IMR-90 (cell line): ENCODE measurements at regions not wholly inside any gene's neighbourhood (a gene's known extent, or its start where the extent isn't known, plus 50 kb on each side); places are given as distances from the start of the nearest gene placed in this dataset.

Source experiments
- ATAC-seq: fragments of 200-7000 bp; cut with Tn5 transposase; 2 replicates; pipeline ENCODE4 v1.9.1; 2020; ENCODE audit warnings: low read depth, mild to moderate bottlenecking, moderate library complexity
- BruUV-seq: library from RNA; stranded (reverse); fragments of 400-500 nt; replicated peaks from 2 replicates; lab custom pipeline; 2021; lab: Mats Ljungman, UMichigan
- CTCF ChIA-PET: fragments of 300-600 bp; formaldehyde crosslinking; extraction: SDS; loops from one replicate; lab custom pipeline; 2021; ENCODE audit warnings: antibody characterized with exemption; lab: Yijun Ruan, JAX
- POLR2A ChIA-PET: fragments of 300-600 bp; sonication (Branson Sonifier 250); formaldehyde crosslinking; loops from one replicate; lab custom pipeline; 2022; ENCODE audit warnings: antibody characterized with exemption; ENCODE audit not compliant: unreplicated experiment; lab: Charles Lee
- DNase-seq: peaks from one replicate; pipeline ENCODE4 v3.0.0; 2013
- H2AFZ ChIP-seq: replicated peaks from 2 replicates; pipeline ENCODE3; 2013; ENCODE audit warnings: low read length, mild to moderate bottlenecking; ENCODE audit not compliant: poor library complexity
- H2AK5ac ChIP-seq: 2 replicates; pipeline ENCODE4 v1.6.1; 2013; ENCODE audit warnings: low read depth, low read length, inconsistent platforms
- H2AK9ac ChIP-seq: replicated peaks from 2 replicates; pipeline ENCODE3; 2013; ENCODE audit warnings: mild to moderate bottlenecking, low read depth, low read length, moderate library complexity; ENCODE audit not compliant: poor library complexity
- H2BK120ac ChIP-seq: 2 replicates; pipeline ENCODE4 v1.6.1; 2013; ENCODE audit warnings: low read depth, low read length, inconsistent platforms
- H2BK15ac ChIP-seq: 3 replicates; pipeline ENCODE4 v1.6.1; 2013; ENCODE audit warnings: low read depth, low read length, inconsistent platforms
- H2BK20ac ChIP-seq: 2 replicates; pipeline ENCODE4 v1.6.1; 2013; ENCODE audit warnings: low read depth, mild to moderate bottlenecking, inconsistent platforms, low read length, moderate library complexity
- H2BK5ac ChIP-seq: 2 replicates; pipeline ENCODE4 v1.6.1; 2013; ENCODE audit warnings: mild to moderate bottlenecking, low read depth, low read length, inconsistent platforms; ENCODE audit not compliant: poor library complexity, severe bottlenecking
- H3K14ac ChIP-seq: replicated peaks from 2 replicates; pipeline ENCODE4 v1.6.1; 2013; ENCODE audit warnings: low read depth, low read length, inconsistent platforms
- H3K18ac ChIP-seq: 2 replicates; pipeline ENCODE4 v1.6.1; 2013; ENCODE audit warnings: low read depth, low read length, control low read depth
- H3K23ac ChIP-seq: 2 replicates; pipeline ENCODE4 v1.6.1; 2013; ENCODE audit warnings: low read depth, low read length, inconsistent platforms
- H3K27ac ChIP-seq: 2 replicates; pipeline ENCODE4 v1.5.1; 2013; ENCODE audit warnings: mild to moderate bottlenecking, control low read depth, low read length; ENCODE audit not compliant: insufficient read depth
- H3K27me3 ChIP-seq: 2 replicates; pipeline ENCODE4 v1.6.1; 2013; ENCODE audit warnings: low read length; ENCODE audit not compliant: control insufficient read depth, insufficient read depth
- H3K36me3 ChIP-seq: 2 replicates; pipeline ENCODE4 v1.6.1; 2013; ENCODE audit warnings: low read length, mixed read lengths; ENCODE audit not compliant: control insufficient read depth, insufficient read depth
- H3K4ac ChIP-seq: 2 replicates; pipeline ENCODE4 v1.6.1; 2013; ENCODE audit warnings: low read depth, low read length, inconsistent platforms
- H3K4me1 ChIP-seq: 2 replicates; pipeline ENCODE4 v1.6.1; 2013; ENCODE audit warnings: low read length, mixed read lengths; ENCODE audit not compliant: control insufficient read depth, insufficient read depth
- H3K4me2 ChIP-seq: 2 replicates; pipeline ENCODE4 v1.6.1; 2013; ENCODE audit warnings: low read depth, mild to moderate bottlenecking, control low read depth, low read length, moderate library complexity
- H3K4me3 ChIP-seq: 2 replicates; pipeline ENCODE4 v1.5.1; 2013; ENCODE audit warnings: low read depth, mild to moderate bottlenecking, control low read depth, low read length, moderate library complexity; ENCODE audit not compliant: insufficient read depth
- H3K56ac ChIP-seq: 2 replicates; pipeline ENCODE4 v1.6.1; 2013; ENCODE audit warnings: low read length, inconsistent platforms; ENCODE audit not compliant: insufficient read depth; ENCODE audit errors: extremely low read depth
- H3K79me1 ChIP-seq, 2 experiments: 2 replicates each; pipeline ENCODE4 v1.6.1; 2013; ENCODE audit warnings: low read length in 2 of 2, inconsistent platforms in 1 of 2, low read depth in 1 of 2
- H3K9ac ChIP-seq: 2 replicates; pipeline ENCODE4 v1.6.1; 2013; ENCODE audit warnings: low read depth, low read length, control low read depth
- H3K9me1 ChIP-seq: 2 replicates; pipeline ENCODE4 v1.6.1; 2013; ENCODE audit warnings: low read length, inconsistent platforms; ENCODE audit not compliant: insufficient read depth
- H3K9me3 ChIP-seq: 2 replicates; pipeline ENCODE4 v1.6.1; 2013; ENCODE audit warnings: low read length; ENCODE audit not compliant: control insufficient read depth, insufficient read depth
- H4K20me1 ChIP-seq: 2 replicates; pipeline ENCODE4 v1.6.1; 2013; ENCODE audit warnings: low read length, inconsistent platforms; ENCODE audit not compliant: insufficient read depth
- H4K5ac ChIP-seq: 2 replicates; pipeline ENCODE4 v1.6.1; 2013; ENCODE audit warnings: mild to moderate bottlenecking, low read depth, low read length, control low read depth
- H4K8ac ChIP-seq, 2 experiments: 2 replicates each; pipeline ENCODE4 v1.6.1; 2013; ENCODE audit warnings: low read depth in 2 of 2, low read length in 2 of 2, control low read depth in 1 of 2, inconsistent platforms in 1 of 2
- H4K91ac ChIP-seq: 2 replicates; pipeline ENCODE4 v1.6.1; 2013; ENCODE audit warnings: low read depth, low read length, inconsistent platforms; ENCODE audit not compliant: insufficient read depth
- BHLHE40 ChIP-seq: fragments of 150-350 bp; IDR thresholded peaks from 2 replicates; pipeline ENCODE4 v1.6.1; 2016; ENCODE audit warnings: mild to moderate bottlenecking, low read depth, low read length
- CEBPB ChIP-seq: IDR thresholded peaks from 2 replicates; pipeline ENCODE4 v1.6.1; 2012; ENCODE audit warnings: low read depth, low read length, improper control_type of control experiment
- CHD1 ChIP-seq: IDR thresholded peaks from 2 replicates; pipeline ENCODE4 v1.6.1; 2012; ENCODE audit warnings: low read depth, low read length, improper control_type of control experiment
- FOS ChIP-seq: fragments of 150-350 bp; IDR thresholded peaks from 2 replicates; pipeline ENCODE4 v1.6.1; 2016; ENCODE audit warnings: low read depth, low read length
- MAFK ChIP-seq: IDR thresholded peaks from 2 replicates; pipeline ENCODE4 v1.6.1; 2012; ENCODE audit warnings: low read depth, low read length, improper control_type of control experiment
- MAZ ChIP-seq: IDR thresholded peaks from 2 replicates; pipeline ENCODE4 v1.6.1; 2012; ENCODE audit warnings: low read depth, mild to moderate bottlenecking, low read length, improper control_type of control experiment, moderate library complexity, borderline replicate concordance
- MXI1 ChIP-seq: IDR thresholded peaks from 2 replicates; pipeline ENCODE4 v1.6.1; 2012; ENCODE audit warnings: low read depth, mild to moderate bottlenecking, low read length, moderate library complexity, borderline replicate concordance
- NFE2L2 ChIP-seq: fragments of 150-350 bp; IDR thresholded peaks from 2 replicates; pipeline ENCODE4 v1.6.1; 2016; ENCODE audit warnings: low read depth, mild to moderate bottlenecking, low read length
- POLR2A ChIP-seq: IDR thresholded peaks from 2 replicates; pipeline ENCODE4 v1.6.1; 2012; ENCODE audit warnings: mild to moderate bottlenecking, low read depth, low read length
- RAD21 ChIP-seq: IDR thresholded peaks from 2 replicates; pipeline ENCODE4 v1.6.1; 2012; ENCODE audit warnings: low read length, improper control_type of control experiment
- RCOR1 ChIP-seq: IDR thresholded peaks from 2 replicates; pipeline ENCODE4 v1.6.1; 2012; ENCODE audit warnings: mild to moderate bottlenecking, low read length, improper control_type of control experiment; ENCODE audit not compliant: insufficient replicate concordance
- RFX5 ChIP-seq: IDR thresholded peaks from 2 replicates; pipeline ENCODE4 v1.8.0; 2012; ENCODE audit warnings: low read depth, mild to moderate bottlenecking, low read length, moderate library complexity
- SMC3 ChIP-seq: fragments of 150-350 bp; IDR thresholded peaks from 2 replicates; pipeline ENCODE4 v1.6.1; 2016; ENCODE audit warnings: low read depth, mild to moderate bottlenecking, antibody characterized with exemption, low read length, moderate library complexity
- WGBS, 2 experiments: methylation state at CpG; one replicate each; pipeline versions ENCODE4 v1.1.5 to v1.1.7; 2013; ENCODE audit warnings: missing lambda C conversion rate in 2 of 2; ENCODE audit not compliant: insufficient read length in 1 of 2; ENCODE audit errors: extremely low coverage in 2 of 2; 5-methylcytosine and 5-hydroxymethylcytosine counted together
- dilution Hi-C: fragments of 300-500 bp; cut with HindIII; formaldehyde crosslinking; loops from one replicate; pipeline ENCODE4 v1.14.3; 2018; ENCODE audit warnings: low sequenced_read_pairs; ENCODE audit not compliant: unreplicated experiment
- in situ Hi-C: fragments of 300-500 bp; cut with MboI; formaldehyde crosslinking; loops from 3 replicates; pipeline ENCODE4 v1.14.3; 2019; ENCODE audit warnings: low sequenced_read_pairs, inconsistent platforms, mixed read lengths
- intact Hi-C: fragments of 100-400 bp; cut with micrococcal nuclease; formaldehyde crosslinking; loops from 2 replicates; pipeline ENCODE4 v1.10.0; 2022
- TF ChIP-seq, protein P1 (sequence below): fragments of 150-350 bp; IDR thresholded peaks from 2 replicates; pipeline ENCODE4 v1.6.1; 2016; ENCODE audit warnings: low read depth, mild to moderate bottlenecking, low read length, moderate library complexity, borderline replicate concordance
- TF ChIP-seq, protein P2 (sequence below): fragments of 150-350 bp; IDR thresholded peaks from 2 replicates; pipeline ENCODE4 v1.6.1; 2017; ENCODE audit warnings: mild to moderate bottlenecking, antibody characterized with exemption, low read length, low read depth
- TF ChIP-seq, protein P3 (sequence below): conservative IDR thresholded peaks from 2 replicates; pipeline ENCODE4 v1.5.1; 2012; ENCODE audit warnings: mild to moderate bottlenecking, low read depth, low read length, improper control_type of control experiment

DNA sequence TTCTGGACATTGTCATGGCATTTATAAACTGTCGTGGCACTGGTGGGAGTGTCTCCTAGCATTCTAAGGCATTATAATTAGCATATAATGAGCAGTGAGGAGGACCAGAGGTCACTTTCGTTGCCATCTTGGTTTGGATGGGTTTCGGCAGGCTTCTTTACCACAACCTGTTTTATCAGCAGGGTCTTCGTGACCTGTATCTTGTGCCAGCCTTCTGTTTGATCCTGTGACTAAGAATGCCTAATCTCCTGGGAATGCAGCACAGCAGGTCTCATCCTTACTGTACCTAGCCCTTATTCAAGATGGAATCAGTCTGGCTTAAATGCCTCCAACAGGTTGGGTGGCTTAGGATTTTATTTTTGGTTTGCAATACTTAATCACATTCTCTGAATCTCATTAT lies 142.7 kb upstream of the GGTLC1 start:
- no peak for ATAC-seq

More for the DNA sequence above, 142.7 kb upstream of the GGTLC1 start:
- no peaks in the 10 kb centered on the region for H3K36me3 ChIP-seq
- H3K9ac ChIP-seq, result no peak overlapping the region
- intact Hi-C loops, result no loop called here
- TF ChIP-seq RFX5, result no peak
- TF ChIP-seq, protein P1, sequence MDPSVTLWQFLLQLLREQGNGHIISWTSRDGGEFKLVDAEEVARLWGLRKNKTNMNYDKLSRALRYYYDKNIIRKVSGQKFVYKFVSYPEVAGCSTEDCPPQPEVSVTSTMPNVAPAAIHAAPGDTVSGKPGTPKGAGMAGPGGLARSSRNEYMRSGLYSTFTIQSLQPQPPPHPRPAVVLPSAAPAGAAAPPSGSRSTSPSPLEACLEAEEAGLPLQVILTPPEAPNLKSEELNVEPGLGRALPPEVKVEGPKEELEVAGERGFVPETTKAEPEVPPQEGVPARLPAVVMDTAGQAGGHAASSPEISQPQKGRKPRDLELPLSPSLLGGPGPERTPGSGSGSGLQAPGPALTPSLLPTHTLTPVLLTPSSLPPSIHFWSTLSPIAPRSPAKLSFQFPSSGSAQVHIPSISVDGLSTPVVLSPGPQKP, result no peak
- no peak for TF ChIP-seq RCOR1
- TF ChIP-seq MAZ, result no peak
- TF ChIP-seq NFE2L2, result no peak
- TF ChIP-seq, protein P2, sequence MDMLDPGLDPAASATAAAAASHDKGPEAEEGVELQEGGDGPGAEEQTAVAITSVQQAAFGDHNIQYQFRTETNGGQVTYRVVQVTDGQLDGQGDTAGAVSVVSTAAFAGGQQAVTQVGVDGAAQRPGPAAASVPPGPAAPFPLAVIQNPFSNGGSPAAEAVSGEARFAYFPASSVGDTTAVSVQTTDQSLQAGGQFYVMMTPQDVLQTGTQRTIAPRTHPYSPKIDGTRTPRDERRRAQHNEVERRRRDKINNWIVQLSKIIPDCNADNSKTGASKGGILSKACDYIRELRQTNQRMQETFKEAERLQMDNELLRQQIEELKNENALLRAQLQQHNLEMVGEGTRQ, result no peak
- TF ChIP-seq SMC3, result no peak
- no peak for TF ChIP-seq RAD21
- TF ChIP-seq FOS, result no peak
- TF ChIP-seq, protein P3, sequence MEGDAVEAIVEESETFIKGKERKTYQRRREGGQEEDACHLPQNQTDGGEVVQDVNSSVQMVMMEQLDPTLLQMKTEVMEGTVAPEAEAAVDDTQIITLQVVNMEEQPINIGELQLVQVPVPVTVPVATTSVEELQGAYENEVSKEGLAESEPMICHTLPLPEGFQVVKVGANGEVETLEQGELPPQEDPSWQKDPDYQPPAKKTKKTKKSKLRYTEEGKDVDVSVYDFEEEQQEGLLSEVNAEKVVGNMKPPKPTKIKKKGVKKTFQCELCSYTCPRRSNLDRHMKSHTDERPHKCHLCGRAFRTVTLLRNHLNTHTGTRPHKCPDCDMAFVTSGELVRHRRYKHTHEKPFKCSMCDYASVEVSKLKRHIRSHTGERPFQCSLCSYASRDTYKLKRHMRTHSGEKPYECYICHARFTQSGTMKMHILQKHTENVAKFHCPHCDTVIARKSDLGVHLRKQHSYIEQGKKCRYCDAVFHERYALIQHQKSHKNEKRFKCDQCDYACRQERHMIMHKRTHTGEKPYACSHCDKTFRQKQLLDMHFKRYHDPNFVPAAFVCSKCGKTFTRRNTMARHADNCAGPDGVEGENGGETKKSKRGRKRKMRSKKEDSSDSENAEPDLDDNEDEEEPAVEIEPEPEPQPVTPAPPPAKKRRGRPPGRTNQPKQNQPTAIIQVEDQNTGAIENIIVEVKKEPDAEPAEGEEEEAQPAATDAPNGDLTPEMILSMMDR, result no peak
- no peak for TF ChIP-seq CEBPB
- no peak for TF ChIP-seq POLR2A
- no peak for TF ChIP-seq MAFK
- TF ChIP-seq MXI1, result no peak
- no peak for TF ChIP-seq BHLHE40
- no peak for TF ChIP-seq CHD1
- ChIA-PET POLR2A (no interaction called here), CTCF (no interaction called here)
- H4K5ac ChIP-seq, result no peak overlapping the region
- no peak overlapping the region for H3K18ac ChIP-seq
- no peak overlapping the region for H2BK5ac ChIP-seq
- H2BK20ac ChIP-seq, result no peak overlapping the region
- no peak overlapping the region for H2AFZ ChIP-seq
- no peaks in the 10 kb centered on the region for H3K79me1 ChIP-seq
- no peaks in the 10 kb centered on the region for H4K20me1 ChIP-seq
- no peaks in the 10 kb centered on the region for H3K27me3 ChIP-seq
- H4K91ac ChIP-seq, result no peak overlapping the region
- in situ Hi-C loops, result no loop called here
- H3K23ac ChIP-seq, result no peak overlapping the region
- H3K9me1 ChIP-seq, result no peaks in the 10 kb centered on the region
- no peak overlapping the region for H2BK120ac ChIP-seq
- H2AK9ac ChIP-seq, result no peak overlapping the region
- no peaks in the 10 kb centered on the region for H3K4me1 ChIP-seq
- H3K56ac ChIP-seq, result no peak overlapping the region
- no peak overlapping the region for H3K4me2 ChIP-seq
- no peak overlapping the region for H3K14ac ChIP-seq
- H3K4ac ChIP-seq, result no peak overlapping the region
- no TSS peak for BruUV-seq
- no peak overlapping the region for H4K8ac ChIP-seq
- no peaks in the 10 kb centered on the region for H3K9me3 ChIP-seq
- H3K4me3 ChIP-seq, result no peak overlapping the region
- H2BK15ac ChIP-seq, result no peak overlapping the region
- dilution Hi-C loops, result no loop called here
- no CpG with 5 or more reads among the region's 4 CpGs for WGBS, 2 experiments
- H3K27ac ChIP-seq, result no peak overlapping the region
- DNase-seq, result no peak
- no peak overlapping the region for H2AK5ac ChIP-seq
